K562 (cell line): ENCODE measurements at regions not wholly inside any gene's neighbourhood (a gene's known extent, or its start where the extent isn't known, plus 50 kb on each side); places are given as distances from the start of the nearest gene placed in this dataset.

Experiments used
- ATAC-seq: fragments of 200-7000 bp; cut with Tn5 transposase; 3 replicates; pipeline ENCODE4 v1.9.1; 2020; ENCODE audit warnings: moderate library complexity
- BruUV-seq: library from RNA; stranded (reverse); fragments of 400-500 nt; replicated peaks from 2 replicates; lab custom pipeline; 2021; lab: Mats Ljungman, UMichigan
- CTCF ChIA-PET: fragments of 300-600 bp; formaldehyde crosslinking; extraction: SDS; loops from one replicate; lab custom pipeline; 2021; ENCODE audit warnings: low intra/inter-chr PET ratio; lab: Yijun Ruan, JAX
- POLR2A ChIA-PET: fragments of 300-600, 350-650 bp; sonication (Branson Sonifier 250); formaldehyde crosslinking; extraction: SDS; loops from one replicate; lab custom pipeline; 2021; ENCODE audit warnings: antibody characterized with exemption, inconsistent platforms; lab: Yijun Ruan, JAX
- DNase-seq, 4 experiments: peaks; one replicate each; pipeline versions ENCODE4 v3.0.0 to v3.0.0-alpha.2; 2011 to 2018; ENCODE audit warnings: low spot score in 3 of 4, mixed read lengths in 3 of 4; ENCODE audit errors: extremely low read depth in 1 of 4
- FAIRE-seq: peaks from 2 replicates; lab custom pipeline; 2011; peaks lifted over from hg19 to GRCh38; lab: Jason Lieb, UNC
- H2AFZ ChIP-seq: 2 replicates; pipeline ENCODE4 v1.6.0; 2011; ENCODE audit warnings: low read depth, low read length, control low read depth, inconsistent platforms
- H3K27ac ChIP-seq: fragments of 200-600 bp; 3 replicates; pipeline ENCODE4 v1.8.0; 2011; ENCODE audit warnings: low read depth, mild to moderate bottlenecking, control low read depth, inconsistent platforms, low read length, moderate library complexity, mixed read lengths; ENCODE audit errors: extremely low read depth
- H3K27me3 ChIP-seq, 2 experiments: fragments of 300-600 bp in 1 of 2; 2 replicates in 1 of 2; 3 replicates in 1 of 2; pipeline versions ENCODE4 v1.6.0 to v1.8.0; 2011; ENCODE audit warnings: inconsistent platforms in 2 of 2, low read length in 2 of 2, mild to moderate bottlenecking in 1 of 2, mixed read lengths in 1 of 2, moderate library complexity in 1 of 2; ENCODE audit not compliant: control insufficient read depth in 2 of 2, insufficient read depth in 2 of 2
- H3K36me3 ChIP-seq: fragments of 300-600 bp; 3 replicates; pipeline ENCODE4 v1.8.0; 2011; ENCODE audit warnings: mild to moderate bottlenecking, low read length, inconsistent platforms; ENCODE audit not compliant: control insufficient read depth, insufficient read depth
- H3K4me1 ChIP-seq, 2 experiments: fragments of 200-600 bp in 1 of 2; replicated peaks in 1 of 2; 2 replicates in 1 of 2; 3 replicates in 1 of 2; pipeline versions ENCODE4 v1.5.1 to v1.8.0; 2011; ENCODE audit warnings: inconsistent platforms in 2 of 2, low read length in 2 of 2, mild to moderate bottlenecking in 1 of 2, mixed read lengths in 1 of 2, moderate library complexity in 1 of 2; ENCODE audit not compliant: control insufficient read depth in 2 of 2, insufficient read depth in 2 of 2
- H3K4me2 ChIP-seq: 2 replicates; pipeline ENCODE4 v1.6.1; 2011; ENCODE audit warnings: low read length, control low read depth, inconsistent platforms, mixed read lengths; ENCODE audit not compliant: insufficient read depth
- H3K4me3 ChIP-seq: fragments of 200-600 bp; sonication (generic), shearing (Covaris generic); 2 replicates; pipeline ENCODE4 v1.5.1; 2016; ENCODE audit warnings: control low read depth, inconsistent platforms
- H3K79me2 ChIP-seq: fragments of 200-600 bp; 3 replicates; pipeline ENCODE4 v1.8.0; 2011; ENCODE audit warnings: low read length, inconsistent platforms; ENCODE audit not compliant: control insufficient read depth, insufficient read depth
- H3K9ac ChIP-seq, 2 experiments: 2 replicates each; pipeline versions ENCODE4 v1.6.0 to v1.6.1; 2011; ENCODE audit warnings: low read depth in 2 of 2, low read length in 2 of 2, control low read depth in 1 of 2, inconsistent platforms in 1 of 2, mild to moderate bottlenecking in 1 of 2, mixed read lengths in 1 of 2; ENCODE audit not compliant: insufficient read depth in 1 of 2
- H3K9me1 ChIP-seq: one replicate; pipeline ENCODE4 v1.6.0; 2011; ENCODE audit warnings: inconsistent platforms, mild to moderate bottlenecking, low read length, moderate library complexity; ENCODE audit not compliant: control insufficient read depth, insufficient read depth
- H3K9me3 ChIP-seq: replicated peaks from 2 replicates; pipeline ENCODE4 v1.5.1; 2011; ENCODE audit warnings: low read depth, low read length, inconsistent platforms; ENCODE audit not compliant: control insufficient read depth, insufficient read depth
- H4K20me1 ChIP-seq: replicated peaks from 2 replicates; pipeline ENCODE4 v1.6.1; 2011; ENCODE audit warnings: low read length, inconsistent platforms, mixed read lengths; ENCODE audit not compliant: control insufficient read depth, insufficient read depth
- FOS ChIP-seq: IDR thresholded peaks from 3 replicates; pipeline ENCODE4 v1.6.1; 2011; ENCODE audit not compliant: insufficient read length; ENCODE audit errors: extremely low read depth
- MAFG ChIP-seq: fragments of 450-650 bp; conservative IDR thresholded peaks from 2 replicates; pipeline ENCODE4 v1.6.1; 2016; ENCODE audit warnings: missing genetic modification characterization, missing compliant biosample characterization
- SNIP1 ChIP-seq: fragments of 450-650 bp; IDR thresholded peaks from 2 replicates; pipeline ENCODE4 v1.7.1; 2017; ENCODE audit warnings: low read depth, mild to moderate bottlenecking
- TBP ChIP-seq: optimal IDR thresholded peaks from 2 replicates; pipeline ENCODE3; 2011; ENCODE audit warnings: low read depth, low read length, improper control_type of control experiment
- TEAD2 ChIP-seq: fragments of 450-650 bp; IDR thresholded peaks from 2 replicates; pipeline ENCODE4 v1.6.1; 2016; ENCODE audit warnings: missing genetic modification characterization, control low read depth, missing compliant biosample characterization
- TRIM28 ChIP-seq: fragments of 450-650 bp; IDR thresholded peaks from 2 replicates; pipeline ENCODE4 v1.6.1; 2017
- UBTF ChIP-seq, 2 experiments: IDR thresholded peaks; 2 replicates each; pipeline ENCODE4 v1.6.1; 2012; ENCODE audit warnings: improper control_type of control experiment in 2 of 2, low read depth in 2 of 2, low read length in 2 of 2, borderline replicate concordance in 1 of 2
- YY1 ChIP-seq, 3 experiments: IDR thresholded peaks; 2 replicates each; pipeline ENCODE4 v1.6.1; 2011; ENCODE audit warnings: low read length in 2 of 3, mild to moderate bottlenecking in 2 of 3, moderate library complexity in 2 of 3, borderline replicate concordance in 1 of 3, control low read depth in 1 of 3, low read depth in 1 of 3; ENCODE audit not compliant: insufficient read depth in 3 of 3, insufficient replicate concordance in 2 of 3, control insufficient read depth in 1 of 3, insufficient read length in 1 of 3; ENCODE audit errors: extremely low read depth in 1 of 3
- ZFP30 ChIP-seq: fragments of 250-450 bp; sonication (Bioruptor Pico); IDR thresholded peaks from 2 replicates; pipeline ENCODE4 v1.8.0; 2022; ENCODE audit warnings: moderate library complexity, mild to moderate bottlenecking, inconsistent platforms, borderline replicate concordance
- ZNF318 ChIP-seq, 2 experiments: fragments of 450-650 bp; IDR thresholded peaks; 2 replicates each; pipeline ENCODE4 v1.6.1; 2016; ENCODE audit warnings: mild to moderate bottlenecking in 2 of 2, borderline replicate concordance in 1 of 2, low read depth in 1 of 2, moderate library complexity in 1 of 2
- WGBS: fragments of 100-300 bp; shearing (Covaris generic); methylation state at CpG from one replicate; pipeline ENCODE4 v1.1.6; 2016; ENCODE audit warnings: low coverage, mixed read lengths; ENCODE audit not compliant: insufficient coverage; ENCODE audit errors: missing lambda C conversion rate; 5-methylcytosine and 5-hydroxymethylcytosine counted together
- in situ Hi-C: fragments of 300-500 bp; cut with MboI; formaldehyde crosslinking; loops from 4 replicates; pipeline ENCODE4 v1.15.0; 2018; ENCODE audit warnings: inconsistent platforms, mixed read lengths
- intact Hi-C: fragments of 100-400 bp; cut with micrococcal nuclease; formaldehyde crosslinking; loops from 2 replicates; pipeline ENCODE4 v1.14.2; 2022

GRCh38 chr10:9965341-9965740 is 1052.3 kb upstream of the CELF2 start:
- Histone ChIP-seq H3K27ac (no peak overlapping the region), H2AFZ (no peak overlapping the region), H3K4me2 (no peak overlapping the region), H3K4me1 (no peaks in the 10 kb centered on the region), H3K9me3 (no peaks in the 10 kb centered on the region), H3K27me3 (no peaks in the 10 kb centered on the region), H3K9ac (no peak overlapping the region), H4K20me1 (no peaks in the 10 kb centered on the region), H3K9me1 (no peaks in the 10 kb centered on the region), H3K79me2 (no peaks in the 10 kb centered on the region), H3K36me3 (no peaks in the 10 kb centered on the region), H3K4me3 (no peak overlapping the region)
- POLR2A ChIA-PET, result interaction anchor here (1.2 kb wide), 1 partner anchor 13 kb away, joined by 3 read pairs; no protein-coding TSS in a partner anchor
- CTCF ChIA-PET, result no interaction called here
- 2% methylated on average over 2 of the region's 2 CpGs for WGBS
- ATAC-seq (no peak), FAIRE-seq (no peak), DNase-seq (no peak)
- intact Hi-C loops, result no loop called here
- in situ Hi-C loops, result no loop called here
- no TSS peak for BruUV-seq
- TF ChIP-seq MAFG (tag) (no peak), FOS (no peak), ZFP30 (CRISPR knock-in tag) (no peak), TRIM28 (no peak), ZNF318 (IDR thresholded peaks at IDR 0.05; ENCODE audit: borderline replicate concordance in 1 of 2, low read depth in 1 of 2) (no peak), YY1 (IDR thresholded peaks at IDR 0.05; ENCODE audit: borderline replicate concordance in 1 of 3, control insufficient read depth in 1 of 3, extremely low read depth in 1 of 3, insufficient read depth in 3 of 3, insufficient read length in 1 of 3, insufficient replicate concordance in 2 of 3, low read depth in 1 of 3, low read length in 2 of 3) (no peak), UBTF (IDR thresholded peaks at IDR 0.05; ENCODE audit: borderline replicate concordance in 1 of 2, low read depth in 2 of 2, low read length in 2 of 2) (no peak), SNIP1 (no peak), TEAD2 (no peak), TBP (no peak)
